Activated T-helper 2 cell treated with anti-CD3 and anti-CD28 coated beads, Interferon-gamma antibody, Interleukin-2, Interleukin-4, amounts not matched to agents 10 μg/mL and 5 μg/mL and 100 μg/mL, durations not matched to agents 14 hours and 24 hours and 36 hours (primary cell): ENCODE measurements at regions not wholly inside any gene's neighbourhood (a gene's known extent, or its start where the extent isn't known, plus 50 kb on each side); places are given as distances from the start of the nearest gene placed in this dataset.

ENCODE experiments used
- DNase-seq: peaks from one replicate; pipeline ENCODE4 v3.0.0; 2021; ENCODE audit warnings: low spot score
- H3K27ac Mint-ChIP-seq: one replicate; pipeline ENCODE4 v1.8.0; 2021; ENCODE audit warnings: mixed read lengths
- H3K27me3 Mint-ChIP-seq: one replicate; pipeline ENCODE4 v1.8.0; 2021; ENCODE audit warnings: low read depth, mixed read lengths
- H3K36me3 Mint-ChIP-seq: one replicate; pipeline ENCODE4 v1.8.0; 2021; ENCODE audit warnings: low read depth, mixed read lengths
- H3K4me1 Mint-ChIP-seq: one replicate; pipeline ENCODE4 v1.8.0; 2021; ENCODE audit warnings: low read depth, mixed read lengths
- H3K4me3 Mint-ChIP-seq: one replicate; pipeline ENCODE4 v1.8.0; 2021; ENCODE audit warnings: low read depth, mild to moderate bottlenecking, moderate library complexity, mixed read lengths
- H3K9me3 Mint-ChIP-seq: one replicate; pipeline ENCODE4 v1.8.0; 2021; ENCODE audit warnings: mixed read lengths
- intact Hi-C: fragments of 100-400 bp; cut with micrococcal nuclease; formaldehyde crosslinking; loops from one replicate; pipeline ENCODE4 v1.15.1; 2023

DNA sequence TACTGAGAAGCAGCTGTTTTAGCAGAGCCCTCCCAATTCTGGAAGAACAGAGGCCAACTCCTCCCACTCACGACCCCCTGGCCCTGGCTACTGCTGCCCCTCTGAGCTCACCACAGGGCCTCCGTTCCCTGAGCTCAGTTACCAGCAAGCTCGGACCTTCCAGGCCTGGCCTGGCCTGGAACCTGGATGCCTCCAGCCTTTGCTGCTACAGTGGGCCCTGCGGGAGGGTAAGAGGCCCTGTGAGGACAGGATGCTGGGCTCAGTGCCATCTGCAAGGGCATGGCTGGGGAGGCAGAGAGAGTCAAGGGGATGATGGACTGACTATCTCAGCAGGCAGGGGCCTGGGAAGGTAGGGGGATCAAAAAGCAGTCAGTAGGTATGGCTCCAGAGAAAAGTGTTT lies 209.9 kb upstream of the NCAM1 start:
- Mint-ChIP-seq H3K36me3 (no peaks in the 10 kb centered on the region), H3K27ac (no peak overlapping the region), H3K4me1 (no peaks in the 10 kb centered on the region), H3K9me3 (no peaks in the 10 kb centered on the region), H3K27me3 (no peaks in the 10 kb centered on the region), H3K4me3 (no peak overlapping the region)
- DNase-seq = no peak
- intact Hi-C loops = no loop called here

- Mint-ChIP-seq H3K27ac (no peak overlapping the region), H3K9me3 (no peaks in the 10 kb centered on the region), H3K4me3 (no peak overlapping the region), H3K36me3 (no peaks in the 10 kb centered on the region), H3K4me1 (no peaks in the 10 kb centered on the region), H3K27me3 (no peaks in the 10 kb centered on the region)
- DNase-seq = no peak
- intact Hi-C loops = no loop called here
Observed at GRCh38 chr11:112751772-112752171, 209.4 kb upstream of the NCAM1 start.

GRCh38 chr11:112752563-112752962 lies 208.7 kb upstream of the NCAM1 start:
- H3K4me3 Mint-ChIP-seq = no peak overlapping the region
- H3K27ac Mint-ChIP-seq = no peak overlapping the region
- no peaks in the 10 kb centered on the region for H3K9me3 Mint-ChIP-seq
- H3K4me1 Mint-ChIP-seq = no peaks in the 10 kb centered on the region
- H3K36me3 Mint-ChIP-seq = no peaks in the 10 kb centered on the region
- H3K27me3 Mint-ChIP-seq = no peaks in the 10 kb centered on the region
- intact Hi-C loops = no loop called here
- DNase-seq = no peak

- intact Hi-C loops = no loop called here
- Mint-ChIP-seq H3K9me3 (no peaks in the 10 kb centered on the region), H3K27ac (no peak overlapping the region), H3K4me1 (no peaks in the 10 kb centered on the region), H3K4me3 (no peak overlapping the region), H3K36me3 (no peaks in the 10 kb centered on the region), H3K27me3 (no peaks in the 10 kb centered on the region)
- no peak for DNase-seq
Observed at GRCh38 chr11:112753706-112754105, 207.5 kb upstream of the NCAM1 start.

- no peaks in the 10 kb centered on the region for H3K27me3 Mint-ChIP-seq
- H3K27ac Mint-ChIP-seq = no peak overlapping the region
- H3K4me1 Mint-ChIP-seq = no peaks in the 10 kb centered on the region
- no peaks in the 10 kb centered on the region for H3K36me3 Mint-ChIP-seq
- H3K4me3 Mint-ChIP-seq = no peak overlapping the region
- intact Hi-C loops = no loop called here
- DNase-seq = no peak
- H3K9me3 Mint-ChIP-seq = no peaks in the 10 kb centered on the region
Observed at GRCh38 chr11:112759418-112759817, 201.8 kb upstream of the NCAM1 start.

DNA sequence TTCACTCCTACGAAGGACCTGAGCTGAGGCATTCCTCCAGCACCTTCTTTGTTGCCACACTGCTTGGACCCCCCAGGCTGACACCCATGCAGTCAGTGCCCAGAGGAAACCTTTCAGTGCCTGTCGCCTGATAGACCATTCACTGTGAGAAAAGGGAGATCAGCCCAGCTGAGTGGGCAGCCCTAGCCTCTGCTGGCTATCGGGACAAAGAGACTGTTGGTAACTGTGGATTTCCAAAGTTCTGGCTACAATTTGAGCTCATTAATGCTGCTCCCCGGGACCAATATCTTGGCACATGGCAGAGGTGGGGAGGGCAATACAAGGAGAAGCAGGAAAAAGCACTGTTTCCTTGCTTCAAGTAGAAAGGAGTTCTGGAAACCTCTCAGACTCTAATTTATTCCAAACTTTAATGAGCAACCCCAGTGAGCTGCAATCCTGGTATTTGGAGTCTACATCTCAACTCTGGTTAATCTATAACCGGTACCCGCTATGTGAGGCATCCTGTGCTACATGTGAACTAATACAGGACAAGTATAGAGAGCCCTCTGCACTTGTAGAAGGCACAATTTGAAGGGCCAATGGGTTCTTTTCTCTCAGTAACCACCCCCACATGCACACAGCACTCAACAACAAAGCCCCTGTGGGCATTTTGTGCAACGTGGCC lies 200.7 kb upstream of the NCAM1 start:
- intact Hi-C loops = no loop called here
- Mint-ChIP-seq H3K27ac (no peak overlapping the region), H3K4me1 (no peaks in the 10 kb centered on the region), H3K9me3 (no peaks in the 10 kb centered on the region), H3K4me3 (no peak overlapping the region), H3K27me3 (no peaks in the 10 kb centered on the region), H3K36me3 (no peaks in the 10 kb centered on the region)
- no peak for DNase-seq

DNA sequence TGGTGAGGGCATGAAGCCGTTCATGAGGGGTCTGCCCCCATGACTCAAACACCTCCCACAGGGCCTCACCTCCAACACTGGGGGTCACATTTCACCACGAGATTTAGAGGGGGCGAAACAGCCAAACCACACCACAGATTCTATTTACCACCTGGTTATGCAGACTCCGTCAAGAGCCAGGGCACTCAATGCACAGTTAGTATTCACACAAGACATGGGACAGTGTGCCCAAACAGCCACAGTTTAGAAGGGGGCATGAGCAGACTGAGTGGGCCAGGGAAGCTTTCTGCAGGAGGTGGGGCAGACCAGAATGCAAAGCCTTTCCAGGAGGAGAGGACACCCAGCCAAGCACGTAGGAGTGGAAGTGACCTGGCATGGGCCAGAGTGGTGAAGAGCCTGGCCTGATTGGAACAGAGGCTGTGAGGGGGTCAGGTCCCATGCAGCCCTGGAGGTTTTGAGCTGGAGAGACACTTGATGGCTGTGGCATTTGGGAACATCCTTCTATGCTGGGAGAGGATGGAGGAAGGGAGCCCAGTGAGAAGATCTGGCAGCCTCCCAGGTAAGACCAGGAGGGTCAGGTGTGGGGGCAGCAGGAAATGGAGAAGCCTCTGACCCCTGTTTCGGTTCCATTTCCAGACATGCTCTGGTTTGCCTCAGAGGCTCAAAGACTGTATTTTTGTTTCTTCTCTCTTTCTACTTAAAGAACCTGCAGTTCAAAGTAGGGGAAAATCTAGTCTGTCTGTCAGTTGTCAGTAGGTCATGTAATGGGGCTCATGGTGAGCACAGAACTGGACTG lies 199.1 kb upstream of the NCAM1 start:
- no peak overlapping the region for H3K4me3 Mint-ChIP-seq
- no peaks in the 10 kb centered on the region for H3K9me3 Mint-ChIP-seq
- intact Hi-C loops = no loop called here
- no peaks in the 10 kb centered on the region for H3K4me1 Mint-ChIP-seq
- no peaks in the 10 kb centered on the region for H3K36me3 Mint-ChIP-seq
- no peak for DNase-seq
- H3K27ac Mint-ChIP-seq = no peak overlapping the region
- no peaks in the 10 kb centered on the region for H3K27me3 Mint-ChIP-seq

- Mint-ChIP-seq H3K36me3 (no peaks in the 10 kb centered on the region), H3K27me3 (no peaks in the 10 kb centered on the region), H3K4me1 (no peaks in the 10 kb centered on the region), H3K4me3 (no peak overlapping the region), H3K9me3 (no peaks in the 10 kb centered on the region), H3K27ac (no peak overlapping the region)
- DNase-seq = no peak
- intact Hi-C loops = no loop called here
Observed at GRCh38 chr11:112762707-112763090, 198.5 kb upstream of the NCAM1 start.

DNA sequence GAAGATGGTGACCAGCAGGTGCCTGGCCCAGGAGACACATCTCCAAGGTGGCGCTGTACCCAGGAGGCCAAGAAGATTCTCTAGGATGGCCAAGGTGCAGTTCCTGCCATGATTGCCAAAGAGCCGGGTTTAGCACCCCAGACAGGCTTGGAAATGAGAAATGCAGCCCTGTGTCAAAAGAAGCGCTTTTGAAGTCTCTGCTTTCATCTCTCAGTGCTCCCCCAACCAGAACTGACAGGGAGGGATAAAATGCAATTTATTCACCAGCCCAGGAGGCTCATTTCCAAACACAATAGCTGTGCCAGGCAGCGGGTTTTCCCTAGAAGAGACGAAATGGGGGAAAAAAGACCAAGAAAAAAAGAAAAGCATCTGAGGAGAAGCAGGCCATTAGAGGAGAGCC lies 195.9 kb upstream of the NCAM1 start:
- H3K9me3 Mint-ChIP-seq = no peaks in the 10 kb centered on the region
- H3K36me3 Mint-ChIP-seq = no peaks in the 10 kb centered on the region
- intact Hi-C loops = no loop called here
- H3K27ac Mint-ChIP-seq = no peak overlapping the region
- no peaks in the 10 kb centered on the region for H3K27me3 Mint-ChIP-seq
- no peaks in the 10 kb centered on the region for H3K4me1 Mint-ChIP-seq
- no peak overlapping the region for H3K4me3 Mint-ChIP-seq
- no peak for DNase-seq

DNA sequence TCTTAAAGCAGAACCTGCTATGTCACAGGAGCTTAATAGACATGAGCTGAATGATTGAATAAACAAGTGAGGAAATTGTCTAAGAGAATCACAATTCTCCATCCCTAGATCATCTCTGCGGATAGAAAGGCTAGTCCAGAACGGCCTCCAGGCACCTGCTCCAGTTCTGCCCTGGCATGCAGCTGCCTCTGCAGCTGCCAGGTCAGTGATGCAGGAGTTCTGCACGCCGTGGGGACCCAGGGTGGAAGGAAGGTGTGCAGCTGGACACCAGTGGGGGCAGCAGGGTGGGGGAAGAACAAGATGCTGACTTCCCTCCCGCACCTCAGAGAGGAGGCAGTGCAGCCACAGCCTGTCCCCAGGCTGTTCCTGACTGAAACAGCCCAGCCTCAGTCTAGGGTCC lies 192.1 kb upstream of the NCAM1 start:
- H3K36me3 Mint-ChIP-seq = no peaks in the 10 kb centered on the region
- intact Hi-C loops = no loop called here
- no peak overlapping the region for H3K27ac Mint-ChIP-seq
- H3K9me3 Mint-ChIP-seq = no peaks in the 10 kb centered on the region
- no peak overlapping the region for H3K4me3 Mint-ChIP-seq
- peaks cover 3% of the 10 kb centered on the region for H3K4me1 Mint-ChIP-seq
- H3K27me3 Mint-ChIP-seq = no peaks in the 10 kb centered on the region
- DNase-seq = no peak

- no peaks in the 10 kb centered on the region for H3K27me3 Mint-ChIP-seq
Observed at GRCh38 chr11:112769584-112769983, 191.6 kb upstream of the NCAM1 start.

GRCh38 chr11:112770033-112770432 lies 191.2 kb upstream of the NCAM1 start:
- H3K4me3 Mint-ChIP-seq = no peak overlapping the region

More at GRCh38 chr11:112769584-112769983, 191.6 kb upstream of the NCAM1 start:
- no peak for DNase-seq
- no peak overlapping the region for H3K27ac Mint-ChIP-seq
- no peaks in the 10 kb centered on the region for H3K36me3 Mint-ChIP-seq
- H3K4me1 Mint-ChIP-seq = peaks cover 3% of the 10 kb centered on the region
- intact Hi-C loops = no loop called here
- H3K4me3 Mint-ChIP-seq = no peak overlapping the region
- H3K9me3 Mint-ChIP-seq = no peaks in the 10 kb centered on the region

GRCh38 chr11:112770487-112770886 lies 190.7 kb upstream of the NCAM1 start:
- Mint-ChIP-seq H3K36me3 (no peaks in the 10 kb centered on the region), H3K9me3 (no peaks in the 10 kb centered on the region), H3K4me1 (peaks cover 3% of the 10 kb centered on the region), H3K27me3 (no peaks in the 10 kb centered on the region), H3K27ac (no peak overlapping the region), H3K4me3 (no peak overlapping the region)
- intact Hi-C loops = no loop called here
- DNase-seq = no peak

More at GRCh38 chr11:112770033-112770432, 191.2 kb upstream of the NCAM1 start:
- DNase-seq = no peak
- Mint-ChIP-seq H3K36me3 (no peaks in the 10 kb centered on the region), H3K27me3 (no peaks in the 10 kb centered on the region), H3K4me1 (peaks cover 3% of the 10 kb centered on the region), H3K27ac (no peak overlapping the region), H3K9me3 (no peaks in the 10 kb centered on the region)
- intact Hi-C loops = no loop called here
